HG02588 (cell line): ENCODE measurements at regions not wholly inside any gene's neighbourhood (a gene's known extent, or its start where the extent isn't known, plus 50 kb on each side); places are given as distances from the start of the nearest gene placed in this dataset.

Source experiments
- ATAC-seq: cut with Tn5 transposase; IDR thresholded peaks from one replicate; pipeline ENCODE4 v1.9.1; 2021; ENCODE audit warnings: mild to moderate bottlenecking, moderate library complexity; ENCODE audit not compliant: unreplicated experiment

DNA sequence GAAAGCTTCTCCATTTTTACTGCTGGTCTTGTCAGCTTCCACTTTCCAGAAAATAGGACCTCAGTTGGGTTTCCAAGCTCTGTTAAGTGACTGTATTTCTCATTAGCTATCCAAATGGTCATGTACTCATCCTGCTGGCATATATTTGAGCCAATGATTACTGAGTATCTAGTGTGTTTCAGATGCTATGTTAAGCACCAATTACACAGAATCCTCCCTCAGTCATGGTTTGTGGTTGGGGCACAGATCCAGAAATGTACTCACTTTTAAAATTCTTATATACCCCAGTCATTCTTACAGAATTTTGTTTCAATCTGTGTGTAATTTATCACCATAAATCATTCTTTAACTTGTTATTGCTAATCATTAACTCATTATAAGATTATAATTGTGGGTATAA, 362.3 kb upstream of the MTPN start:
- ATAC-seq: no peak

DNA sequence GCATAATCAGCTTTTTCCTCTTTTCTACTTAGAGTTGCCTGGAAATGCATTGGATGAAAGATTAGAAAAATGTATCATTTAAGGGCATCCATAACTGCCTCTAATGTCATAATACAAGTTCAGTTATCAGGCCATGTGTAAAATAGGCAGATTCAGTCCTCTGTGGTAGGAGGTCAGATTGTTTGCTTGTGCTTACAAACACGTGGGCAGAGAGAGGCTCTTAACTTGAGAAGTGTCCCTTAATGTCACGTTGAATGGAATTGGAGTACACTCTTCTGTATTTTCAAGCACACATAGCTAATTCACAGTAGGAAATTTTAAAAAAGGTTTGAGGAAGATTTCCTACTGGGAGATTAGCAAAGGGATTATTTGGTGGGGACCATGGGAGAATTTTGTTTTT, 359.8 kb upstream of the MTPN start:
- ATAC-seq: no peak

DNA sequence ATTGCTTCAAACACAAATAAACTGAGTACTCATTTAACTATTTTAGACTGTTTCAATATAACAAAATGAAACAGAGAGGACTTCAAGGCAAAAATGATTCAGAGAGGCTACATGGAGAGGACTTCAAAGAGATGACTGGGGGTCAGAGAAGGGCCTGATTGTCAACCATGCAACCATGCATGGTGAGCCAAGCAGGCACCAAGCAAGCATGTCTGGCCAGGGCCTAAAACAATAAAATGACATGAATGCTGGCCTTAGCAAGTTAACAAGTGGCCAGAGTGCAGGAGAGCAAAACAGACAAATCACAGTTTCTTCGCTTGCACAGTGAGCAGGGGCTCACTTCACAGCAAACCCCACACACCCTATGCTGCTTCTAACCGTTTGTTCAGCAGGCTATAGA, 356.5 kb upstream of the MTPN start:
- ATAC-seq: no peak

DNA sequence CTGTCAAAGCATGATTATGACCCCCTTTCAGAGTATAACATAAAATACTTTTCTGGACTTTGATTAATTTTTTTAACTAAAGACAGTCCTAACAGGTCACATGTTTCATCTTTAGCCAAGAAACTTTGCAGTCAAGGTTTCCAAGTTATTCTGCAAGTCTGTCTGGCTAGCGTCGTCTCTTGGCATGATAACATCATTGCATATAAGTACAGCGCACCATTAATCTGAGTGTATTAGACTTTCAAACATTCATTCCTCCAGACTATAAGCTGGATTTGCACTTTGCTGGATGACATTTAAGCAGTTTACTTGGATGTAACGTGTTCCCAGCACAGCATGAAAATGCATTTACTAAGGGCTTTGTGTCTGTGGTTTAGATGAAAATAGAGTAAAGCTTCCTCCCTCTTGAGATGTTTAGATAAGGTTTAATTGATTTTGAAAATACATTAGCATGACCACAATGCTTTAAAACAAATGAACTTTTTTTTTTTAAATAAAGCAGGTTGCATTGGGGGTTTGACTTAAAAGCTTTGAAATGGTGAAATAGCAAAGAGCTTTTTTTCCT, 349.0 kb upstream of the MTPN start:
- ATAC-seq: no peak

DNA sequence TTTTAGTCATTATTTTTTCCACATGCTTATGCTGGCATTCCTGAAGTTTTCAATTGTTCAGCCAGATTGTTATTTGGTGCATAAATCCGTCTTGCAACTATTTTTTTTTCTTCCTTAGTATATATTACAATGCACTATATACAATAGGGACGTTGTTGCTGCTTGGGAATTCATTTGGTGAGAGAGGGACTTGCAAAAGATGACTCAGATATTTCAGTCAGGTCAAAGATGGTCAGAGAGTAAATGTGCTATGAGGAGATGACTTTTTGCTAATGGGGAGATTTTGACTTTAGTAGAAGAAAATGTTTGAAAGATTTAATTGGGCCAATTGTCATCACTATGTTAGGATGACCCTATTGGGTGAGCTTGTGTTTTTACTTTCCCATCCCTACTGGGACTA, 348.4 kb upstream of the MTPN start:
- ATAC-seq: no peak

DNA sequence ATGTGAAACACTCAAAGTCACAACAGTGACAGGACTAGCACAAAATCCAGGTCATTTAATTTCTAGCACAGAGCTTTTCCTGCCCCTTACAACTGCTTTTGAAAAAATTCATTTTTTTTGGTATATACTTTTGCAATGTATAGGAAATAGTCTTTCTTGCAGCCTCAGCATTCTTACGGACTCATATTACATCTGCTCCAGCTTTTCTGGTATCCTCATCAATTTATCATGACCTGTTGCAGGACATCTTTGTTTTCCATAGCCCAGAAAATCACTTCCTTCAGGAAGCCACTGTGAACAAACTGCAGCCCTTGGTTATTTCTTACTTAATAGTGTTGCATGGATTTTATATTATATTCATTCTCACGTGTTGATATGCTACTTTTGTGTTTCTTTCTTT, 347.9 kb upstream of the MTPN start:
- ATAC-seq: no peak

DNA sequence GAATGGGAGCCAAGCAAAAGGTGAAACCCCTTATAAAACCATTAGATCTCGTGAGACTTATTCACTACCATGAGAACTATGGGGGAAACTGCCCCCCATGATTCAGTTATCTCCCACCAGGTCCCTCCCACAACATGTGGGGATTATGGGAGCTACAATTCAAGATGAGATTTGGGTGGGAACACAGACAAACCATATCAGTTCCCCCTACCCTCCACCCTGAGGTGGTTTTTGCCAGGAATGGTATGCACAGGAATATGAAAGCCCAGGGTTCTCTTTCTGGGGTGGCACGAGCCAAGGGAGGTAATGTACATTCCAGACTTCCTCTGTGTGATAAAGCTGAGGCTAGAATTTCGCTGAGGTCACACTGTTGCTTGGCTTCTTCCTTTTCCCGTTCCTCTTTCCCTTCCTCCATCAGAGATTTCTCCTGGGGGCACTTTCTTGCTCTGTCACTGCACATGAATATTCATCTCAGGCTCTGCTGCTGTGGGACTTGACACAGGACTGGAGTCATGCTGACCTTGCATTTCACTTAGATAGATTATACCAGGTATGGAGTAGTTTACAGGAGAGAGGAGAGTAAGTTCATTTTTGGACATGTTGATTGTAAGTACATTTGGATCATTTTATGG, 347.0 kb upstream of the MTPN start:
- ATAC-seq: no peak

DNA sequence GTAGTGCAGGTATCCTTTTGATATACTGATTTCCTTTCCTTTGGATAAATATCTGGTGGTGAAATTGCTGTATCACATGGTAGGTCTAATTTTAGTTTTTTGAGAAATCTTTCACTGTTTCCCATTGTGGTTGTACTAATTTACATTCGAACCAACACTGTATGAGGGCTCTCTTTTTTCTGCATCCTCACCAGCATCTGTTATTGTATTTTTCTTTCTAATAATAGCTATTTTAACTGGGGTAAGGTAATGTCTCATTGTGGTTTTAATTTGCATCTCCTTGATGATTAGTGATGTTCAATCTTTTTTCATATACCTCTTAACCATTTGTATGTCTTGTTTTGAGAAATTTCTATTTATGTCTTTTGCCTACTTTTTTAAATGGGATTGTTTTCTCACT, 335.4 kb upstream of the MTPN start:
- peak; percentile 63 for ATAC-seq

DNA sequence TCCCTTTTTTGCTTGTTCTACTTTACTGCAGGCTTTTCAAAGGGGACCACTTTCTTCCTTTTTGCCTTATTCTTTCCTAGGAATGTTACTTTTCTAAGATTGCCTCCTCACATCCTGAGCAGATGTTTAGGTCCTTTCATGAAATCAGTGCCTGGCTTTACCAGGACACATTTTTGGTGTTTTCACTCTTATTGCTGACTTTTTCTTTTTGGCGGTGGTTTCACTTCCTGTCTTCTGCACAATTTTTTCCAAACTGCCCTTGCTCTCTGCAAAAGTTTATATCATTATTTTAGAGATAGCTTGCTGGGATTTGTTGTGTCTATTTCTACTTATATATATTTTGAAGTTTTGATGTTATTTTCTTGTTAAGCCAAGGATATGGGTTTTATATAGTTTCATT, 332.2 kb upstream of the MTPN start:
- ATAC-seq: no peak

DNA sequence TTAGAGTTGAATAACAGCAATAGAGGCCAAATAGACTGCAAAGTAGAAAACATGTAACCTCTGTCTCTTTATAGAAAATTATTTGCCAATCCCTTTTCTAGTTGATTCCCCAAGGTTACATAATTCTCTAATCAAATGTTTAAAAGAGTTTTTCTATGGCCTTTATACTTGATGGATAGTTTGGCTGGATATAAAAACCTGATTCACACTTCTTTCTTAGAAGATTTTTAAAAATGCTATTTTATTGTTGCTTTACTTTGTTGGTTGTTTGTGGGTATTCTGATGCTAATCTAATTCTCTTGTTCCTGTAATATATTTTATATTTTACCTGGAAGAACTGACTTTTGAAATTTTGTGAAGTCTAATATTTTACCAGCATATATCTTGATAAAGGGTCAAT, 331.1 kb upstream of the MTPN start:
- ATAC-seq: no peak

DNA sequence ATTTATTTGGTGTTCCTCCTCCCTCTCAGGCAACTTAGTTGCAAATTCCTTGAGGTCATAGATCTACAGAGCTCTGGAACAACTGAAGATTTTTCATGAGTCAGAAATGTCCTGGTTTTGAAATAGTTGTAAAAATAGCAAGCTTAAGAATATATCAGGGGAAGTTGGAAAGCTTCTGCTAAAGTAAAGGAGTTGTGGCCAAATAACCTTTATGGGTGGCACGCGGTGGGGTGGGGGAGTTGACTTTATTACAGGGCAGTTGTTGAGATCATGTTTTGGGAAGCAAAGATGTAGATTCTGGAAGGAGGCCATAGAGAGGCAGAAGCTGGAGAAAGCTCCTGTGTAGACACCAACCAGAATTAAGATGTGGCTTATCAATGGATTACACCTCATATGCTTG, 326.0 kb upstream of the MTPN start:
- no peak for ATAC-seq

DNA sequence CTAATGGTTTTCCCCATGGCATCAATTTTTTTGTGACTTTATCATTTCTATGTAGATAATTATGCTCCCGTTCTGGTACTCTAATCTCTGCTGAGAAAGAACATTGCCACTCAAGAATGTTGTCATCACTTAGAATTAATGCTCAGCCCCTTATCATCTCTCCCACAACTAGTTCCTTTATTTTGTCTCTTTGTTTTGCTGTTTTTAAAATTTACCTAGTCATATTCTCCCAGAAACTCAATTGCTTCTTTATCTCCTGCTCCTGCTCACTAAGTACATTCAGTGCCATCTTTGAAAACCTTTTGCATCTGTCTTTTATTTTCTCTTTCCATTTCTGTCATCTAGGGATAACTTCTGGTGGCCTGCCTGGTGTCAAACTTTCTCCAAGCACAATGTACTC, 324.9 kb upstream of the MTPN start:
- ATAC-seq: no peak

DNA sequence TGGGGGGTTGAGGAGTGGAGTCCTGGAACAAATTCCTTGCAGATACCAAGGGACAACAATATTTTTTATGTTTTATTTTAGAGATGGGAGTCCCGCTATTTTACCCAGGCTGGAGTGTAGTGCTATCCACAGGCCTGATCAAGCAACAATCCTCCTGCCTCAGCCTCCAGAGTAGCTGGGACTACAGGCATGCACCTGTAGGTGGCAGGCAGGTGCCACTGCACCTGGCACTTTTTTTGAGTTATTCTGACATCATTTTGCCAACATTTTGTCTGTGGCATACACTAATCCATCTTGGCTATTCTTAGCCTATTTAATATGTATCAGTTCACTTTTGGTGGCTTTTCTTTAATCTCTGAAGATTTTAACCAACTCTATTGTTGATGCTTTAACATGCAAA, 317.8 kb upstream of the MTPN start:
- ATAC-seq: no peak

DNA sequence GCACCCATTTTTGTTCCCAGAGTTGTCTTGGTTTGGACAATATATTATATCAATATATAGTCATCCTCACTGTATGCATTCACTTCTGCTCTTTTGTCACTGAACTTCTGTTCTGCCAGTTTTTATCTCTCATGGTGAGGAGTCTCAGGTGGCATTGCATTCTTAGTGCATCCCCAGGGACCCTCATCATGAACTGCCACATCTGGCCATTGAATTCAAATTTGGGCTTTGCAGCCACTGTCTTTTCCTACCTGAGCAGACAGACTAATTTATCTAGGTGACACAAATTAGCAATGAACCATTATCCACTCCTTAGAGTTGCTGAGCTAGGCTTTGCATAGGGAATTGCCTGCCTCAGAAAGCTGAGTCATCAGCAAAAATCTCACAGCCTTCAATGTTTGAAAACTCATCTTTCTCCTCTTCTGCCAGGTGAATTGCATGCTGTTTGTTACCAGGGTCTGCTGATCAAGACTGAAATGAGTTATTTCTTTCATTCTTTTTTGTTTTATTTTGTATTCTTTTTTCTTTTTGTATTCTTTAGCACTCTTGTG, 316.8 kb upstream of the MTPN start:
- ATAC-seq: peak; percentile 5

DNA sequence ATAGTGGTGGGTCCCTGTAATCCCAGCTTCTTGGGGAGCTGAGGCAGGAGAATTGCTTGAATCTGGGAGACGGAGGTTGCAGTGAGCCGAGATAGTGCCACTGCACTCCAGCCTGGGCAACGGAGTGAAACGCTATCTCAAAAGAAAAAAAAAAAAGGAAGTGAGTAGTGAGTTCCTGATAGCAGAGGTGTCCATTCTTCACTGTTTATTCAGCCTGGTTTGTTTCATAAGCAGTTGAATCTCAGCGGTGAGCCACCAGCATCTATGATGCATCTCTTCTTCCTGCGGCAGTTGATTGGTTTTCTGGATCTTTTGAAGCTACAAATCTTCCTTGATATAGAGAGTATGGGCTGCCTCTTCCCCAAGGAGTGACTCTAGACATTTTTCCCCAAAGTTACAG, 316.1 kb upstream of the MTPN start:
- ATAC-seq: peak; percentile 87

DNA sequence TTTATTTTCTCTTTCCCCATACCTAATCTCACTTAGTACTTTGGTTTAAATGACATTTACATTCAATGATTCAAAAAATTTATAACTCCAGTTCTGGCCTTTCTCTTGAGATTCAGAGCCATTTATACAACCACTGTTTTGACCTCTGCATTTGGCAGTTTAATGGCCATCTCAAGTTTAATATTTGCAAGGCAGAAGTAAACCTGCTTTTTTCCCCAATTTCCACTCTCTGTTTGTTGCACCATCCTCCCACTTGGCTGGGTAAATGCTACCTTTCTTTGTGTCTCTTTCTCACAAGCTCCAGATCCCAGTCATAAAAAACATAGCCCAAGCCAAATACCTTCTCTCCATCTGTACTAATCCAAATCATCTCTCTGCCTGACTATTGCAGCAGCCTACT, 315.2 kb upstream of the MTPN start:
- ATAC-seq: no peak

DNA sequence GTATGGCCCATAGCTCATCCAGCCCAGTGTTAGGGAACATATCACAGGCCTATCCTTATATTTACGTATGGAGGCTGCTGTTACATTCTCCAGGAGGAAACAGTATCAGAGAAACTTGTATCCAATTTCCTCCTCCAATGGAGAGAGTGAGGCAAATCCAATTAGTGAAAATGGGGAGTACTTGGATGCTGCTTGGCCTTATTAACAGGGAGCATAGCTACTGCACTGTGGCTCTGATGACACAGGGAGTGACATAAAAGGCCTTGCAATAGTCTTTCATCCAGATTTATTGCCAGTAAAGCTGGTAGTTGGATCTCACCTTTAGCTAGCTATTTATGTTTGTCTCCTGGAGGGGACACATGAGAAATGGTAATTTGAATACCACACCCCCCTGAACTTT, 313.2 kb upstream of the MTPN start:
- no peak for ATAC-seq

DNA sequence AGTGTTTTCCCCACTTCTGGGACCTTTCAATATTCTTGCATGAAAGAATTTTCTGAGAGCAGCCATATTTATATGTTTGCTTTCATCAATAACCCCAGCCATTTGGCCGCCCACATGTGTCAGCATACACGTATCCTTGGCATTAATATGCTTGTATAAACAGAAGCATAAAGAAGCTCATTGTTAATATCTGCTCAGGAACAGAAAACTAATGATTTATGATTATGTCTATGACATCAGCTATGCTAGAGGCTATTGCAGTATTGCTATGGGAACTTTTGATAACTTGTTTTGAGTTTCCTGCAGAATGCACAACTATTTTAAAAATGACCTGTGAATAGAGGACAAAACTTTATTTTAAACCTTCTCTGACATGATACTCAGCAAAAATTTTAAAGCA, 300.9 kb upstream of the MTPN start:
- ATAC-seq: no peak

DNA sequence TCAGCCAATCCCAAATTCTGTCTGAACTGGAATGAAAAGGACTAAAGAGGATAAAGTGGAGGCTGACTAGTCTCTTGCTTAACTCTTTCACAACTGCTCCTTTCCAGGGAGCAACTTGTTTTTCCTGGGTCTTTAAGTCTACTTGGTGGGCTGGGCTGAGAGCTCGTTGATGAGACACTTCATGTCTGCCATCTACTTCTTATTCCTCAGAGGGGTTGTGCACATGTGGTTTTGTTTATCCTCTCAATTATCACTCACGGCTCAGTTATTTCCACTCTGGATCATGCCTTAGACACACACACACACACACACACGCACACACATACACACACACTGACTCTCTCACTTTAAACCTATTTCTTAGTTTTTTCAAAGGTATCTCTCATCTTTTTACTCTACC, 298.6 kb upstream of the MTPN start:
- ATAC-seq: no peak

DNA sequence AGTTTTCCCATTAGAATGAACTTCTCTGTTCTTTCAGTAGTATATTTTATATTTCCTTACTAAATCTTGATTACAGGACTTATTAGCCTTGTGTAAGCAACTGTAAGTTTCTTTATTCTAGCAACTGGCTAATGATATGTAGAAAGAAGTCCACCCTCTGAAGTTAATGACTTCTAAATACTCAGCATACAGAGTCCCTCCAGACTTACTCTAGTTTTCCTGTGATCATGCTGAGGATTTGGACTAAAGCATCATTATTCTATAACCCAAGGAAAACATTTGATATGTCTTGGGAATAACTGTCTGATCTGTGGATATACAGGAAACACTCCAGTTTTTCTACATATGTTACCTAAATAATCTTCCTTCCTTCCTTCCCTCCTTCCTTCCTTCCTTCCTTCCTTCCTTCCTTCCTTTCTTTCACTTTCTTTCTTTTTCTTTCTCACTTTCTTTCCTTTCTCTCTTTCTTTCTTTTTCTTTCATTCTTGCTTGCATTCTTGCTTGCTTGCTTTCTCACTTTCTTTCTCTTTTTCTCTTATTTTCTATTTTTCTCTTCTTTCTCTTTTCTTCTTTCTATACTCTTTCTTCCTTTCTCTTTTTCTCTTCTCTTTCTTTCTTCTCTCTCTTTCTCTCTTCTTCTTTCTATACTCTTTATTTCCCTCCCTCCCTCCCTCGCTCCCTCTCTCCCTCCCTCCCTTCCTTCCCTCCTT, 297.6 kb upstream of the MTPN start:
- ATAC-seq: no peak

DNA sequence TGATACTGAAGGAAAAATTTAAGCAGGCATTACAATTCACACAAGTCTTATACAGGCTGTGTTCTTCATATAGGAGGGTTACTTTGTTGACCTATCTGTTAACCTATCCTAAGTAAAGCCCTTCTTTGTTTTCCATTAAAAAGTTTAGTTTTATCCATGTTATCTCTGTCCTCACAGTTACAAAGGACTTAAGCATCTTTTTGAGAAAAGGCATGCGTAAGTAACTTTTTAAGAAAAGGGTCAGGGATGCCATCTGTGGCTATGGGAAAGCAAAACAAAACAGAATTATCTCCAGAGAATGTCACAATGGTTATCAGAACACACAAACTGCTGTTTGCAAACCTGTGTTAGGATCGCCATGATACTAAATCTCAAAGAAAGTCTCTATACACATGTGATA, 295.8 kb upstream of the MTPN start:
- no peak for ATAC-seq

DNA sequence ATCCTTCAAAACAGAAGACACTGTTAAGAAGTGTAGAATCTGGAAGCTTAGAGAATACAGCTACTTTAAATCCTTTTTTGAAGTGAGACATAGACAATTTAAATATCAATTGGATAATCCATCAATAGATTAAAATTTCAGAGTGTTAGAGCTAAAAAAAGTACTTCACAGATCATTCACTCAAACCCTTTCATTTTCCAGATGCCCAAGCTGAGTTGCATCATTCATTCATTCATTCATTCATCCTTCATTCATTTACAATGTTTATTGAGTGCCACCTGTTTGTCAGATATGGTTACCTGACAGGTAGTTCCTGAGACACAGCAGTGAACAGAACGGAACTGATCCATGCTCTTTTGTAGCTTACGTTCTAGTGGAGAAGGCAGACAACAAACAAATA, 290.7 kb upstream of the MTPN start:
- ATAC-seq: no peak
